GM12875 (cell line): ENCODE measurements at regions not wholly inside any gene's neighbourhood (a gene's known extent, or its start where the extent isn't known, plus 50 kb on each side); places are given as distances from the start of the nearest gene placed in this dataset.
"Not testable (repeated sequence)": the region's sequence is repeated elsewhere in the genome, so short reads cannot be mapped to it uniquely, and the experiment has no call there.

ENCODE experiments used
- H3K4me3 ChIP-seq: one replicate; pipeline ENCODE4 v1.5.1; 2011; ENCODE audit warnings: low read depth, low read length, control low read depth
- CTCF ChIP-seq: IDR thresholded peaks from 2 replicates; pipeline ENCODE4 v1.5.1; 2011; ENCODE audit warnings: low read depth, mild to moderate bottlenecking, control low read depth, inconsistent platforms, low read length, moderate library complexity, borderline replicate concordance; ENCODE audit not compliant: insufficient read depth

GRCh38 chrX:146055733-146056132 lies 238.1 kb downstream of the SLITRK2 start:
- no peak for TF ChIP-seq CTCF
- H3K4me3 ChIP-seq, result no peak overlapping the region

DNA sequence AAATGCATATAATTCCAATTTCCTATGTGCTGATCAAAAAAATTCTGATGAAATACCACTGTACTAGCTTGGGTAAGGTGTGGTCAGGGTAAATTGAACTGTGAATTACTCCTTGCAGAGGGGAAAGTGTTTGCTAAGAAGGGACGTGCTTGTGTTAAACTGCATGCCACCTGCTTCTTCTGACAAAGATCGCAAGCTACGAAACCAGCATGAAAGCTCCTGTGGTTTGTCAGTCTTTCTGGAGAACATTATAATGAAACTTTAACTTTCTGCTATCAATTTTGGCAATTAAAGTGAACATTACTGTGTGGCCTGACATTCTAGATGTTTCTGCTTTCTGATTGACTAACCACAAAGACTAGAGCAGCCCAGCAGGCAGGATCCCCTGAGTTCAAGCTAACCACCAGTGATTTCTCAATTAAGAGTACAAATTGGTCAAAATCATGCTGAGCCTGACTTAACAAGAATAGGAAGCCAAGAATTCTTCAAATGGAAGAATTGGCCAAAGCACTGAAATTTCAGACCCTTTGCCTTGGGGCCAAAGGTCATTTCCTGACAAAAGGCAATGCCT lies 239.0 kb downstream of the SLITRK2 start:
- TF ChIP-seq CTCF, result no peak
- H3K4me3 ChIP-seq, result no peak overlapping the region

GRCh38 chrX:146064156-146064555 lies 246.5 kb downstream of the SLITRK2 start:
- H3K4me3 ChIP-seq, result no peak overlapping the region
- TF ChIP-seq CTCF, result no peak

- H3K4me3 ChIP-seq, result no peak overlapping the region
- TF ChIP-seq CTCF, result no peak
Observed at GRCh38 chrX:146090732-146091131, 273.1 kb downstream of the SLITRK2 start.

GRCh38 chrX:146109362-146109761 lies 291.7 kb downstream of the SLITRK2 start:
- no peak overlapping the region for H3K4me3 ChIP-seq
- no peak for TF ChIP-seq CTCF

DNA sequence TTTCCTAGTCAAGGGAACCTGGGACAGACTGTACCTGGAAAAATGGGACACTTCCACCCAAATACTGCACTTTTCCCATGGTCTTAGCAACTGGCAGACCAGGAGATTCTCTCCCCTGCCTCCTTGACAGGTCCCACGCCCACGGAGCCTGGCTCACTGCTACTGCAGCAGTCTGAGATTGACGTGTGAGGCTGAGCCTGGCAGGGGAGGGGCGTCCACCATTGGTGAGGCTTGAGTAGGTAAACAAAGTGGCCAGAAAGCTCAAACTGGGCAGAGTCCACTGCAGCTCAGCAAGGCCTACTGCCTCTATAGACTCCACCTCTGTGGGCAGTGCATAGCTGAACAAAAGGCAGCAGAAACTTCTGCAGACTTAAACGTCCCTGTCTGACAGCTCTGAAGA lies 301.4 kb downstream of the SLITRK2 start:
- not testable (repeated sequence) for H3K4me3 ChIP-seq

DNA sequence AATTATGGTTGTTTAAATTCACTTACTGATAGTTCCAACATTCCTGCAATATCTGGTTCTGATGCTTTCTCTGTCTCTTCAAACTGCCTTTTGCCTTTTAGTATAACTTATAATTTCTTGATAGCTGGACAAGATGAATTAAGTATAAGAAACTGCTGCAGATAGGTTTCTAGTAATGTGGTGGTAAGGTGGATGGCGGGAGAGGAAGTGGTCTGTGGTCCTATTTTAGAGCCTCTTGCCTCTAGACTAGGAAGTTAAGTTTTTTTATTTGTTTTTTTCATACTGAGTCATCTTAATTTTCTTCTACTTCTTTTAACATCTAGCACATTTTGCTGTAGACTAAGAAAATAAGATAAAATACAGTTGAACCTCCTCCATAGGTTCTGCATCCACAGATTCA lies 310.0 kb downstream of the SLITRK2 start:
- no peak overlapping the region for H3K4me3 ChIP-seq
- TF ChIP-seq CTCF, result no peak

DNA sequence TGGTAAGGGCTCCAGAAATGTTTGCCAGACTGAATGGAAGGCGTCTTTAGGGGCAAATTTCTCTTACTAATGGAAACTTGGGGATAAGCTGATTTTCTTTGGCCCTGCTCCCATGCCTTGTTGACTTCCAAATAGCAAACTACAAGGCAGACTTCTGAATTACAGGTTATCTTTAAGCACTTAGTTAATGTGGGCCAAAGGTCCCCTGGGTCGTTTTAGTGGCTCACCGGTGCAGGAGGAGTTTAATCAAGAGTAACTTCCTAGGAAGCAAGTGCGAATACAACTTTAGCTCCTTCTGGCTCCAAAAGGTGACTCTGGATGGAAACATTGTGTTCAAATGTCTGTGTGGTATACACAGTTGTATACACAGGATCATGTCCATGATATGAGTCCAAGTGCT lies 323.6 kb downstream of the SLITRK2 start:
- H3K4me3 ChIP-seq, result no peak overlapping the region
- no peak for TF ChIP-seq CTCF
